ENCODE measurements at regions not wholly inside any gene's neighbourhood (a gene's known extent, or its start where the extent isn't known, plus 50 kb on each side); places are given as distances from the start of the nearest gene placed in this dataset.

GRCh38 chr2:64865831-64866345 lies 123.3 kb upstream of the SLC1A4 start:
- H3K9me3 ChIP-seq (ENCODE audit: control insufficient read depth, low read length): no peaks in the 10 kb centered on the region
- DNase-seq: no peak
- H3K27me3 ChIP-seq (ENCODE audit: control insufficient read depth, insufficient read depth): no peaks in the 10 kb centered on the region
- peaks cover 3% of the 10 kb centered on the region for H3K4me1 ChIP-seq (ENCODE audit: control insufficient read depth, insufficient read depth, low read length)
- H3K4me3 ChIP-seq (ENCODE audit: low read length): peak overlapping the region; percentile 63
- no peak for ATAC-seq
- intact Hi-C loops (cut with DNase I): loop anchor here (2.0 to 10.0 kb wide), 7 partner anchors 91 to 341 kb away; partner anchors contain the start of gene AFTPH (in 2 of the 4)
- WGBS: 57% methylated on average over 10 of the region's 10 CpGs
- H3K27ac ChIP-seq (ENCODE audit: low read length): no peak overlapping the region

GRCh38 chr2:64866797-64867196 lies 122.4 kb upstream of the SLC1A4 start:
- Histone ChIP-seq H3K27ac (ENCODE audit: low read length) (no peak overlapping the region), H3K4me3 (ENCODE audit: low read length) (no peak overlapping the region), H3K27me3 (ENCODE audit: control insufficient read depth, insufficient read depth) (no peaks in the 10 kb centered on the region), H3K4me1 (ENCODE audit: control insufficient read depth, insufficient read depth, low read length) (peaks cover 3% of the 10 kb centered on the region), H3K9me3 (ENCODE audit: control insufficient read depth, low read length) (no peaks in the 10 kb centered on the region)
- peak; percentile 38 to 71 (median 59) for DNase-seq
- no peak for ATAC-seq
- intact Hi-C loops (cut with DNase I): loop anchor here (2.0 to 10.0 kb wide), 6 partner anchors 92 to 342 kb away; partner anchors contain the start of gene AFTPH (in 2 of the 4)
- 43% methylated on average over 8 of the region's 8 CpGs for WGBS

GRCh38 chr2:64867253-64867996 lies 121.8 kb upstream of the SLC1A4 start:
- intact Hi-C loops (cut with DNase I): loop anchor here (2.0 to 10.0 kb wide), 6 partner anchors 93 to 343 kb away; partner anchors contain the start of gene AFTPH (in 2 of the 4)
- WGBS: 87% methylated on average over 9 of the region's 9 CpGs
- Histone ChIP-seq H3K4me1 (ENCODE audit: control insufficient read depth, insufficient read depth, low read length) (peaks cover 3% of the 10 kb centered on the region), H3K9me3 (ENCODE audit: control insufficient read depth, low read length) (no peaks in the 10 kb centered on the region), H3K4me3 (ENCODE audit: low read length) (no peak overlapping the region), H3K27ac (ENCODE audit: low read length) (no peak overlapping the region), H3K27me3 (ENCODE audit: control insufficient read depth, insufficient read depth) (no peaks in the 10 kb centered on the region)
- DNase-seq: no peak
- no peak for ATAC-seq

- intact Hi-C loops (cut with DNase I): loop anchor here (5.0 to 10.0 kb wide), 5 partner anchors 94 to 344 kb away; partner anchors contain the start of gene AFTPH (in 2 of the 4)
- no peak for ATAC-seq
Observed at GRCh38 chr2:64869126-64869525, 120.1 kb upstream of the SLC1A4 start.

GRCh38 chr2:64873472-64873924 lies 115.7 kb upstream of the SLC1A4 start:
- WGBS: under 1% methylated on average over 14 of the region's 14 CpGs

More at GRCh38 chr2:64869126-64869525, 120.1 kb upstream of the SLC1A4 start:
- no peaks in the 10 kb centered on the region for H3K27me3 ChIP-seq (ENCODE audit: control insufficient read depth, insufficient read depth)
- peaks cover 3% of the 10 kb centered on the region for H3K4me1 ChIP-seq (ENCODE audit: control insufficient read depth, insufficient read depth, low read length)
- DNase-seq: no peak
- H3K27ac ChIP-seq (ENCODE audit: low read length): no peak overlapping the region
- H3K4me3 ChIP-seq (ENCODE audit: low read length): no peak overlapping the region
- no peaks in the 10 kb centered on the region for H3K9me3 ChIP-seq (ENCODE audit: control insufficient read depth, low read length)
- 79% methylated on average over 10 of the region's 10 CpGs for WGBS

GRCh38 chr2:64874593-64874992 lies 114.6 kb upstream of the SLC1A4 start:
- no peak for DNase-seq
- no peak overlapping the region for H3K27ac ChIP-seq (ENCODE audit: low read length)
- WGBS: 81% methylated on average over 1 of the region's 1 CpG
- no peak overlapping the region for H3K4me3 ChIP-seq (ENCODE audit: low read length)
- intact Hi-C loops (cut with DNase I): loop anchor here in 2 of 4 donors (10.0 kb wide), 2 partner anchors 540 to 550 kb away; no protein-coding TSS in a partner anchor
- H3K9me3 ChIP-seq (ENCODE audit: control insufficient read depth, low read length): no peaks in the 10 kb centered on the region
- ATAC-seq: no peak
- H3K27me3 ChIP-seq (ENCODE audit: control insufficient read depth, insufficient read depth): no peaks in the 10 kb centered on the region
- H3K4me1 ChIP-seq (ENCODE audit: control insufficient read depth, insufficient read depth, low read length): no peaks in the 10 kb centered on the region

More at GRCh38 chr2:64873472-64873924, 115.7 kb upstream of the SLC1A4 start:
- DNase-seq (peak; percentile 72 to 92 (median 91)), ATAC-seq (peak; percentile 70 to 75)
- Histone ChIP-seq H3K4me1 (ENCODE audit: control insufficient read depth, insufficient read depth, low read length) (no peaks in the 10 kb centered on the region), H3K27ac (ENCODE audit: low read length) (no peak overlapping the region), H3K27me3 (ENCODE audit: control insufficient read depth, insufficient read depth) (no peaks in the 10 kb centered on the region), H3K9me3 (ENCODE audit: control insufficient read depth, low read length) (no peaks in the 10 kb centered on the region), H3K4me3 (ENCODE audit: low read length) (no peak overlapping the region)
- intact Hi-C loops (cut with DNase I): loop anchor here in 2 of 4 donors (2.0 to 10.0 kb wide), 3 partner anchors 287 to 549 kb away; no protein-coding TSS in a partner anchor

GRCh38 chr2:64875368-64875767 lies 113.8 kb upstream of the SLC1A4 start:
- Histone ChIP-seq H3K9me3 (ENCODE audit: control insufficient read depth, low read length) (no peaks in the 10 kb centered on the region), H3K4me1 (ENCODE audit: control insufficient read depth, insufficient read depth, low read length) (no peaks in the 10 kb centered on the region), H3K27ac (ENCODE audit: low read length) (no peak overlapping the region), H3K4me3 (ENCODE audit: low read length) (no peak overlapping the region), H3K27me3 (ENCODE audit: control insufficient read depth, insufficient read depth) (no peaks in the 10 kb centered on the region)
- no peak for ATAC-seq
- intact Hi-C loops (cut with DNase I): loop anchor here in 2 of 4 donors (10.0 kb wide), 2 partner anchors 541 to 551 kb away; no protein-coding TSS in a partner anchor
- 51% methylated on average over 2 of the region's 2 CpGs for WGBS
- DNase-seq: no peak

- ATAC-seq (peak; percentile 86 to 95), DNase-seq (peak in 2 of 3 donors; percentile 66 to 71)
- Histone ChIP-seq H3K4me3 (ENCODE audit: low read length) (no peak overlapping the region), H3K27ac (ENCODE audit: low read length) (no peak overlapping the region), H3K9me3 (ENCODE audit: control insufficient read depth, low read length) (no peaks in the 10 kb centered on the region), H3K4me1 (ENCODE audit: control insufficient read depth, insufficient read depth, low read length) (no peaks in the 10 kb centered on the region), H3K27me3 (ENCODE audit: control insufficient read depth, insufficient read depth) (no peaks in the 10 kb centered on the region)
- WGBS: 21% methylated on average over 3 of the region's 3 CpGs
- intact Hi-C loops (cut with DNase I): loop anchor here in 2 of 4 donors (10.0 kb wide), 2 partner anchors 541 to 551 kb away; no protein-coding TSS in a partner anchor
Observed at GRCh38 chr2:64876137-64876647, 113.0 kb upstream of the SLC1A4 start.

- Histone ChIP-seq H3K4me1 (ENCODE audit: control insufficient read depth, insufficient read depth, low read length) (no peaks in the 10 kb centered on the region), H3K27ac (ENCODE audit: low read length) (no peak overlapping the region), H3K27me3 (ENCODE audit: control insufficient read depth, insufficient read depth) (no peaks in the 10 kb centered on the region), H3K9me3 (ENCODE audit: control insufficient read depth, low read length) (no peaks in the 10 kb centered on the region), H3K4me3 (ENCODE audit: low read length) (no peak overlapping the region)
- DNase-seq (no peak), ATAC-seq (no peak)
- 88% methylated on average over 5 of the region's 5 CpGs for WGBS
- intact Hi-C loops (cut with DNase I): loop anchor here in 2 of 4 donors (10.0 kb wide), 2 partner anchors 545 to 555 kb away; no protein-coding TSS in a partner anchor
Observed at GRCh38 chr2:64879745-64880144, 109.5 kb upstream of the SLC1A4 start.

- intact Hi-C loops (cut with DNase I): no loop called here
- H3K4me3 ChIP-seq (ENCODE audit: low read length): no peak overlapping the region
- no peak overlapping the region for H3K27ac ChIP-seq (ENCODE audit: low read length)
- no peaks in the 10 kb centered on the region for H3K4me1 ChIP-seq (ENCODE audit: control insufficient read depth, insufficient read depth, low read length)
- H3K9me3 ChIP-seq (ENCODE audit: control insufficient read depth, low read length): no peaks in the 10 kb centered on the region
- 76% methylated on average over 12 of the region's 12 CpGs for WGBS
- ATAC-seq (no peak), DNase-seq (no peak)
- no peaks in the 10 kb centered on the region for H3K27me3 ChIP-seq (ENCODE audit: control insufficient read depth, insufficient read depth)
Observed at GRCh38 chr2:64880193-64880951, 108.8 kb upstream of the SLC1A4 start.

Data from right cardiac atrium (tissue), 5 donors.